BE2C (cell line): ENCODE measurements at regions not wholly inside any gene's neighbourhood (a gene's known extent, or its start where the extent isn't known, plus 50 kb on each side); places are given as distances from the start of the nearest gene placed in this dataset.

Experiments
- DNase-seq: peaks from one replicate; pipeline ENCODE4 v3.0.0-alpha.2; 2020
- H3K27me3 ChIP-seq: fragments of 250-450 bp; sonication (Bioruptor Pico); 2 replicates; pipeline ENCODE4 v1.5.1; 2020; ENCODE audit warnings: mild to moderate bottlenecking
- H3K36me3 ChIP-seq: fragments of 250-450 bp; sonication (Bioruptor Pico); 2 replicates; pipeline ENCODE4 v1.5.1; 2020; ENCODE audit warnings: mild to moderate bottlenecking
- H3K4me1 ChIP-seq: fragments of 250-450 bp; sonication (Bioruptor Pico); 2 replicates; pipeline ENCODE4 v1.5.1; 2020
- H3K4me3 ChIP-seq: 2 replicates; pipeline ENCODE4 v1.5.1; 2011; ENCODE audit warnings: low read depth, low read length
- H3K9me3 ChIP-seq: fragments of 250-450 bp; sonication (Bioruptor Pico); 2 replicates; pipeline ENCODE4 v1.5.1; 2020
- CTCF ChIP-seq: IDR thresholded peaks from 2 replicates; pipeline ENCODE4 v1.5.1; 2012; ENCODE audit warnings: mild to moderate bottlenecking, low read depth, low read length

GRCh38 chr14:85461432-85462133 lies 68.4 kb upstream of the FLRT2 start:
- no peak for DNase-seq
- TF ChIP-seq CTCF, result no peak
- no peak overlapping the region for H3K4me3 ChIP-seq
- H3K27me3 ChIP-seq, result no peaks in the 10 kb centered on the region
- H3K36me3 ChIP-seq, result no peaks in the 10 kb centered on the region
- no peaks in the 10 kb centered on the region for H3K4me1 ChIP-seq
- H3K9me3 ChIP-seq, result no peaks in the 10 kb centered on the region

- no peak overlapping the region for H3K4me3 ChIP-seq
- H3K4me1 ChIP-seq, result no peaks in the 10 kb centered on the region
- H3K9me3 ChIP-seq, result no peaks in the 10 kb centered on the region
- no peak for TF ChIP-seq CTCF
- no peaks in the 10 kb centered on the region for H3K27me3 ChIP-seq
- no peaks in the 10 kb centered on the region for H3K36me3 ChIP-seq
- DNase-seq, result no peak
Measured at GRCh38 chr14:85463512-85463911, 66.4 kb upstream of the FLRT2 start.

GRCh38 chr14:85464135-85464895 lies 65.6 kb upstream of the FLRT2 start:
- H3K9me3 ChIP-seq, result no peaks in the 10 kb centered on the region; the same call in 1 of the 2 replicates
- no peaks in the 10 kb centered on the region for H3K4me1 ChIP-seq
- H3K27me3 ChIP-seq, result no peaks in the 10 kb centered on the region
- DNase-seq, result no peak
- no peak for TF ChIP-seq CTCF
- no peaks in the 10 kb centered on the region for H3K36me3 ChIP-seq
- no peak overlapping the region for H3K4me3 ChIP-seq

GRCh38 chr14:85466678-85467077 lies 63.3 kb upstream of the FLRT2 start:
- Histone ChIP-seq H3K9me3 (no peaks in the 10 kb centered on the region; the same call in 1 of the 2 replicates), H3K27me3 (no peaks in the 10 kb centered on the region), H3K36me3 (no peaks in the 10 kb centered on the region), H3K4me3 (no peak overlapping the region), H3K4me1 (no peaks in the 10 kb centered on the region)
- no peak for TF ChIP-seq CTCF
- DNase-seq, result no peak

GRCh38 chr14:85468816-85469215 lies 61.1 kb upstream of the FLRT2 start:
- no peak overlapping the region for H3K4me3 ChIP-seq
- TF ChIP-seq CTCF, result no peak
- no peaks in the 10 kb centered on the region for H3K36me3 ChIP-seq
- no peaks in the 10 kb centered on the region for H3K27me3 ChIP-seq
- no peak for DNase-seq
- H3K4me1 ChIP-seq, result no peaks in the 10 kb centered on the region
- H3K9me3 ChIP-seq, result no peaks in the 10 kb centered on the region; the same call in 1 of the 2 replicates

GRCh38 chr14:85471156-85471555 lies 58.8 kb upstream of the FLRT2 start:
- no peak for DNase-seq
- Histone ChIP-seq H3K9me3 (no peaks in the 10 kb centered on the region; the same call in 1 of the 2 replicates), H3K27me3 (no peaks in the 10 kb centered on the region), H3K4me1 (no peaks in the 10 kb centered on the region), H3K36me3 (no peaks in the 10 kb centered on the region), H3K4me3 (no peak overlapping the region)
- no peak for TF ChIP-seq CTCF
